ENCODE measurements at regions not wholly inside any gene's neighbourhood (a gene's known extent, or its start where the extent isn't known, plus 50 kb on each side); places are given as distances from the start of the nearest gene placed in this dataset.

GRCh38 chr2:14417551-14417950, 215.0 kb upstream of the LRATD1 start:
- no peak overlapping the region for H3K4me3 ChIP-seq (replicated peaks; ENCODE audit: low read depth, low read length)
- no peak for DNase-seq (ENCODE audit: low read depth)
- TF ChIP-seq, protein P1, sequence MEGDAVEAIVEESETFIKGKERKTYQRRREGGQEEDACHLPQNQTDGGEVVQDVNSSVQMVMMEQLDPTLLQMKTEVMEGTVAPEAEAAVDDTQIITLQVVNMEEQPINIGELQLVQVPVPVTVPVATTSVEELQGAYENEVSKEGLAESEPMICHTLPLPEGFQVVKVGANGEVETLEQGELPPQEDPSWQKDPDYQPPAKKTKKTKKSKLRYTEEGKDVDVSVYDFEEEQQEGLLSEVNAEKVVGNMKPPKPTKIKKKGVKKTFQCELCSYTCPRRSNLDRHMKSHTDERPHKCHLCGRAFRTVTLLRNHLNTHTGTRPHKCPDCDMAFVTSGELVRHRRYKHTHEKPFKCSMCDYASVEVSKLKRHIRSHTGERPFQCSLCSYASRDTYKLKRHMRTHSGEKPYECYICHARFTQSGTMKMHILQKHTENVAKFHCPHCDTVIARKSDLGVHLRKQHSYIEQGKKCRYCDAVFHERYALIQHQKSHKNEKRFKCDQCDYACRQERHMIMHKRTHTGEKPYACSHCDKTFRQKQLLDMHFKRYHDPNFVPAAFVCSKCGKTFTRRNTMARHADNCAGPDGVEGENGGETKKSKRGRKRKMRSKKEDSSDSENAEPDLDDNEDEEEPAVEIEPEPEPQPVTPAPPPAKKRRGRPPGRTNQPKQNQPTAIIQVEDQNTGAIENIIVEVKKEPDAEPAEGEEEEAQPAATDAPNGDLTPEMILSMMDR (IDR thresholded peaks at IDR 0.05; ENCODE audit: low read length, missing control alignments), result no peak

GRCh38 chr2:14418115-14418514, 214.4 kb upstream of the LRATD1 start:
- DNase-seq (ENCODE audit: low read depth), result no peak
- TF ChIP-seq, protein P1 (IDR thresholded peaks at IDR 0.05; ENCODE audit: low read length, missing control alignments), result no peak
- H3K4me3 ChIP-seq (replicated peaks; ENCODE audit: low read depth, low read length), result no peak overlapping the region

GRCh38 chr2:14420851-14421250, 211.7 kb upstream of the LRATD1 start:
- TF ChIP-seq, protein P1 (IDR thresholded peaks at IDR 0.05; ENCODE audit: low read length, missing control alignments), result no peak
- DNase-seq (ENCODE audit: low read depth), result no peak
- no peak overlapping the region for H3K4me3 ChIP-seq (replicated peaks; ENCODE audit: low read depth, low read length)

GRCh38 chr2:14422426-14422825, 210.1 kb upstream of the LRATD1 start:
- DNase-seq (ENCODE audit: low read depth), result no peak
- TF ChIP-seq, protein P1 (IDR thresholded peaks at IDR 0.05; ENCODE audit: low read length, missing control alignments), result no peak
- no peak overlapping the region for H3K4me3 ChIP-seq (replicated peaks; ENCODE audit: low read depth, low read length)

DNA sequence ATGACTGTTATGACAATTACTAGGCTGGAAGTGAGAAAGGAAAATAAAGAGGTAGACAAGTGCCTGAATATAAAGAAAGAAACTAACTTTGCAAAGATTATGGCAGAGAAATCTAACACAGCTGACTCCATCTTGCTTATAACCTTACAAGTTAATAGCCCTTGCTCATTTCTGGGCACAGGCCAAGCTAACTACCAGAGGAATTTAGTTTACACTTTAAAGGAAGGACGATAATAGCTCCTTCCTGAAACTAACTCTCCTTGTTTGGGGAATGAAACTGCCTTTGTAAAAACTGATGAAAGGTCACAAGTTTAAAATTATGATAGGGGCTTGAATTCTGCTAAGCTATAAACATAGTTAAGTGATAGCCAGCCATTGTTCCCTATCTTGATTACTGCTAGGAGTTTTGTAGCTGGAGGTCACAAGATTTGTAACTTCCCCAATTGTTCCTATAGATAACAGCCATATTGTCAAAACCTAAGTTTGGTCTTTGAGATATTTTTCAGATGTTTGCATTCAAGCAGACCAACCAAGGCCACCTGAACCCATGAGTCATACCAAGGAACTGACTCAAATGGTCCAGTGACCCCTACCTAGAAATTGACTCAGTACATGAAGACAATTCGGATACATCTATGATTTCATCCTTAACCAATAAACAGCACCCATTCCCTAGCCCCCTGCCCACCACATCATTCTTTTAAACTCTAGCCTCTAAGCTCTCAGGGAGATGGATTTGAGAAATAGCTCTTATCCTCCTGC, 209.2 kb upstream of the LRATD1 start:
- DNase-seq (ENCODE audit: low read depth), result no peak
- H3K4me3 ChIP-seq (replicated peaks; ENCODE audit: low read depth, low read length), result no peak overlapping the region
- TF ChIP-seq, protein P1 (IDR thresholded peaks at IDR 0.05; ENCODE audit: low read length, missing control alignments), result no peak

DNA sequence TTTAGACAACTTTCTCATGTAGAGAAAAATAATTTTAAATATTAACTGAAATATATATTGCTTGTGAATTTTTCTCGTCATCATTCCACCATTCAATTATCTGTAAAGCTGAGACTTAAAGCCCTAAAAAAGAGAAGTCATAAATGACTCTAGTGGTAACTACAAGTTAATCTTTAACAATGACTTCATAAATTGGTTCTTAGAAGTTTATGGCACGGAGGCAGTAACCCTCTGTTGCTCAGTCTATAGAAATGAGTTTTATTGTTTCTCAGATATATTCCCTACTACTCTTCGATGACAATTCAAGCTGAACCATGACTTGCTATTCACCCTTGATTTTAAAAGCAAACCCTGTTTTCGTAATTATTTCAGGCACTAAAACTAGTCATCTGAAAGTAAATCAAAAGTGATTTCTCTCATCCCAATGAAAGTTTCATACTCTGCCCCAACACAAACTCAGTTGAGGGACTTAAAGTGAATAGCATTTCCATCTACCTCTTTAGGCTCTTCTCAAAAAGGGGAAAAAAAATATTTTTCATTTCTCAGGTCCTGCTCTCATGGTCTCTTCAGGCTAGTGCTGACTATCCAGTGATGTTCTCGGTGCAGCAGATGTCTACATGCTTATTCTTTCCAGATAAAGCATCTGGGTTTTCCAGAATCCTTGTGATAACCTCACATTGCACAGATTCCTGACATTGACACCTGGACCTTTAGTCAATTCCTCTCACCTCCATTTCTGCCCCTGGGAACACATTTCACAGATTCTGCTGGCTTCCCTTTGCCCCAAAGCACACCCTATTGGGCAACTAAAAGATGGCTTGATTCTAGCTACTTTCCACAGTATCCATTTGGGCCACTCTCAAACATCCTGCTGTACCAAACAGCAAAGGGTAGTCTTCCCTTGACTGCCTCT, 207.8 kb upstream of the LRATD1 start:
- TF ChIP-seq, protein P1 (IDR thresholded peaks at IDR 0.05; ENCODE audit: low read length, missing control alignments), result no peak
- no peak for DNase-seq (ENCODE audit: low read depth)
- H3K4me3 ChIP-seq (replicated peaks; ENCODE audit: low read depth, low read length), result no peak overlapping the region
